NCI-H2227 (cell line): ENCODE measurements at regions not wholly inside any gene's neighbourhood (a gene's known extent, or its start where the extent isn't known, plus 50 kb on each side); places are given as distances from the start of the nearest gene placed in this dataset.
"Not testable (repeated sequence)": the region's sequence is repeated elsewhere in the genome, so short reads cannot be mapped to it uniquely, and the experiment has no call there.

Source experiments
- DNase-seq: peaks from one replicate; lab custom pipeline; 2025; ENCODE audit not compliant: unreplicated experiment; lab: John Stamatoyannopoulos, UW

DNA sequence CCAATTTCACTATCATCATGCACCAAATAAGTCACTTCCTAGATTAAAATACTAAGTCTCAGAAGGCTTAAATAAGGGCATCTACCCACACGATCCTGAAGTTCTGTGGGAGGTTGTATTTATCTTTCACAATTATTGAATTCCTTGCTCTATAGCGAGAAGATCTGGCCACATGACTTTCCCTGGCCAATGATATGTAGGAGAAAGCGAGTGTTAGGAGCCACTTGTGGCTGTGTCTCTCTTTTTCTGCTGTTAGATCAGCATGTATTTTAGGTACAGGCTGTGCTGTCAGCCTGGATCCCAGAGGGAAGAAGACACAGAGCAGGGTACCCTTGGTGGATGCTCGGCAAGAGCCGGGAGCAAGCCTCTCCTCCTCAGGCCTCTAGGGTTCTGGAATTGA lies 131.3 kb upstream of the DPP6 start:
- DNase-seq = no peak

DNA sequence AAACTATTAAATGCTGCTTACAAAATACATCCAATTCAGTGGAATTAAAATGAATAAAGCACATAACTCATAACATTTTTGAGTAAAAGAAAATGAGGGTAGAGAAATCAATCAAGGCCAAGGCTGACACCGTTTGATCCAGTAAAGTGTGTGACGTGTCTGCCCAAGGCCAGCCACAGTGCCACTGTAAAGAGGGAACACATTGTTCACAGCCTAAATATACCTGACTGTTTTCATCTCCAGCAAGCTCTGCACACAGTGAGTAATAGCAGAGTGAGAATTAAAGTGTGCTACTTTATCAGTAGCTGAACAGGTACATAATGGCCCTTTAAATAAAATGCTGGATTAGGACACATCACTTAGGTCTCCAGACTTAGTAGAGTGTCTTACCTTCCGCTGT lies 130.8 kb upstream of the DPP6 start:
- DNase-seq = no peak

DNA sequence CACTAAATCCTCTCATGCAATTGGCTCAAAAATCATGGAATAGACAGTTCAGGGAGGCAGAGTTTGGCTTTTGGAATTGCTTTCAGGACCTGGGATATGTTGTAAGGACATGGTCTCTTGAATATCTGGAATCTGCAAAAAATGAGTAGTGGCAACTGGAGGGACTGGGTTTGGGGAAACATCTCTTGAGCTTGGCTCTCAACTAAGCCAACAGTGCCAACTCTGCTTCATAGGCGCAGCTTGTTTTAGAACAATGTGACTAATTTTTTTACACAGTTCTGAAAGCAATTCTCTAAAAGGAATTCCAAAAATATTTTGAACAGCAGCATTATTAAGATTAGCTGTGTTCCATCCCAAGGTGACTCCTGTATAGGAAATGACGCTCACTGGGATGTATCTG lies 121.5 kb upstream of the DPP6 start:
- no peak for DNase-seq

- DNase-seq = no peak
Observed at GRCh38 chr7:153934048-153934447, 118.2 kb upstream of the DPP6 start.

- no peak for DNase-seq
Observed at GRCh38 chr7:153934629-153935028, 117.6 kb upstream of the DPP6 start.

DNA sequence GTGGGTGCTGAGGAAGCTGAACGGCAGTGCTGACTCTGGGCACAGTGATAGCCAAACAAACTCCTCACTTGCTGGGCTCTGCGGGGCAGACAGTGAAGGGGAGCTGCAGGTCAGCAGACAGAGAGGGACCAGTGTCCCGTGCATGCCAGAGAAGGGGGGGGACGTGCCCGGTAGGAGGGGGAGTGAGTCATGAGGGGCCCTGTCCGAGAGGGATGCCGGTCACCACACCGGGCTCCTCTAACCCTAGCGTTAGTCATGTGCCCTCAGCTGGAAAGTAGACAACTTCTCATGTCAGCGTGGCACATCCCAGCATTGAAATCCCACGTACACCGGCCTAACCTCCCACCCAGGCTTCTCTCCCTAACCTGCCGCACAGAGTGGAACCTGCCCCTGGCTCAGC lies 117.1 kb upstream of the DPP6 start:
- no peak for DNase-seq

GRCh38 chr7:153938451-153938850 lies 113.7 kb upstream of the DPP6 start:
- DNase-seq = no peak

DNA sequence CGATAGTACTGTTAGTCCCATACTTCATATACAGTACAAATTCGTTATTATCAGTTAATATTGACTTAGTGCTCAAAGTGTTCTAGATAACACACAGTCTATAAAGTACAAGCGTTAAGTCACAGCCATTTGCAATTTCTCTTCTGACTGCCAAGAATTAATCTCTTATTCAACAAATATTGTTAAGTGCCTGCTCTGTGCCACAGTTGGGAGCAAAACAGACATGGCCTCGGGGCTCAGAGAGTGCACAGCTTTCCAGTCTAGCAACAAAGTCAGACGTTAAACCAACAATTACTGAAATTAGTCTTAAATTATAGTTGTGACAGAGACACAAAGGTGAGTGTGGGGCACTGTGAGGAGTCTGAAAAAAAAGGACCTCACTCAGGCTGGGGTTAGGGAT lies 113.0 kb upstream of the DPP6 start:
- no peak for DNase-seq

- no peak for DNase-seq
Observed at GRCh38 chr7:153939654-153940053, 112.5 kb upstream of the DPP6 start.

- no peak for DNase-seq
Observed at GRCh38 chr7:153941061-153941460, 111.1 kb upstream of the DPP6 start.

DNA sequence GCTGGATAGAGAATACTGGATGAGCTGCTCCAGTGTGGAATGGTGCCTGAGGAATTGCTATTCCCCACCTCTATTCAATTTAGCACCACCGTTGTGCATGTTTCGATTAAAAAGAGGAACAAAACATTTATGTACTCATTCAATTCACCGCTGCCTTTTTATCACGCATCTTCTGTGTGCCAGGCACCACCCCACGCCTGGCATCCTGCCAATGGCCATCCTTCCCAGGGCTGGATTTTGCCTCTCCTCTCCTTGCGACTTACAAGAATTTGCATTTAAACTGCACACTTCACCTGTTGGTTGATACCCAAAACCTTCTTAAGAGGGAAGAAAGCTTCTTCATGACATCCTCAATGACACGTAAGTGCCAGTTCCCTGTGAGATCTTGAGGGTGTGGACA lies 110.2 kb upstream of the DPP6 start:
- DNase-seq = no peak

DNA sequence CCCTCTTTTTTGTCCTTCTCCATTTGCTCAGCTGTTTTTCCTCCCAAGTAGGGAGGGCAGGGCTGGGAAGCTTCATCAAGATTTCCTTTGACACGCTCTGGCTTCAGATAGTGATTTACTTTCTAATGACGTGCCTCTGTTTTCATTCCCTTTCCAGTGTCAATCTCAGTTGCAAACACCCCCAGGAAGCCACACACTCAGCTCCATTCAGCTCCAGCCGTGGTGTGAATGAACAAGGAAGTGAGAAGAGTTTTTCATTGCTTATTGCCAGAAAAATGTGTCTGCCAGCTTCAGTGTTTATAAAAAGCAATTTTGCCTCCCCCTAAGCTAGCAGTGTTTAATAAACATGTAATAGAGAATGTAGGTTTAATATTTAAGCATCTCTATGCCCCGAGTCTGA lies 108.7 kb upstream of the DPP6 start:
- DNase-seq = no peak

DNA sequence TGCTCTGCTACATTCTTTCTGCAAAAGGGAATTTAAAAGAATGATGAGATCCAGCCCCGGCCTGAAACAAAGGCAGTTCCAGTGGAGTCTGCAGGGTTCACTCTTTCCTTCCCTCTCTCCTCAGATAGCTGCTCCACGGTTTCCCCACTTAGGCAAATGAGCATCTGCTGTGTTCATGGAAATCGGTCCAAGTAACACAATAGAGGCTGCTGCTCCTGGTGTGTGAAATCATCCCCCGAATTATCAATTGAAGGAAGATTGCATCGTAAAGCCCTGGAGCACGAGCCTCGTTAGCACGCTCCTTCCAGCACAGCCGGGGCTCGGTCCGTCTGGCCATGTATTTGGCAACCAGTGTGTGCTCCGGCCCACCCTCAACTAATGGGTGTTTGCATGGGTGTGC lies 108.3 kb upstream of the DPP6 start:
- DNase-seq = no peak

GRCh38 chr7:153948060-153948459 lies 104.1 kb upstream of the DPP6 start:
- no peak for DNase-seq

GRCh38 chr7:153951316-153951715 lies 100.9 kb upstream of the DPP6 start:
- no peak for DNase-seq

- DNase-seq = no peak
Observed at GRCh38 chr7:153954477-153954876, 97.7 kb upstream of the DPP6 start.

- not testable (repeated sequence) for DNase-seq
Observed at GRCh38 chr7:153957677-153958076, 94.5 kb upstream of the DPP6 start.

- DNase-seq = not testable (repeated sequence)
Observed at GRCh38 chr7:153958381-153958780, 93.8 kb upstream of the DPP6 start.

- DNase-seq = not testable (repeated sequence)
Observed at GRCh38 chr7:153958789-153959188, 93.4 kb upstream of the DPP6 start.

DNA sequence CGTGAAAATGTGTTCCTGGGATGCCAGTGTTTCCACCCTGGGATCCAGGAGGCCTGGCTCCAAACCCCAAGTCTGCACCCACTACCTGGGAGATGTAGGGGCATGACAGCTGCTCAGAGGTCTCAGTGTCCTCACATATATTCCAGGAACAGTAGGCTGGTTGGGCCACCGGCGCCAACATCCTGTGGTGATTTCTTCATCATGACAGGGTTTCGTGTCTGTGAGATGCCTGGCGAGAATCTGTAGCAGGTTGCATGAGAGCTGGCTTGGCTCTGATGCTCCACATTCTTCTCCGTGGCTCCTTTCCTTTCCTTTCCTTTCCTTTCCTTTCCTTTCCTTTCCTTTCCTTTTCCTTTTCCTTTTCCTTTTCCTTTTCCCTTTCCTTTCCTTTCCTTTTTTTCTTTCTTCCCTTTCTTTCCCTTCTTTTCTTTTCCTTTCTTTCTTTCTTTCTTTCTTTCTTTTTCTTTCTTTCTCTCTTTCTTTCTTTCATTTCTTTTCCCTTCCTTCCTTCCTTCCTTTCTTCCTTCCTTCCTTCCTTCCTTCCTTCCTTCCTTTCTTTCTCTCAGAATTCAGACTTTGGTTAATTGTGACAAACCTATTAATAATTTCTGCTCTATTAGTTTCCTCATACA lies 87.6 kb upstream of the DPP6 start:
- not testable (repeated sequence) for DNase-seq

GRCh38 chr7:153969016-153969415 lies 83.2 kb upstream of the DPP6 start:
- DNase-seq = not testable (repeated sequence)

- not testable (repeated sequence) for DNase-seq
Observed at GRCh38 chr7:153974603-153975002, 77.6 kb upstream of the DPP6 start.

DNA sequence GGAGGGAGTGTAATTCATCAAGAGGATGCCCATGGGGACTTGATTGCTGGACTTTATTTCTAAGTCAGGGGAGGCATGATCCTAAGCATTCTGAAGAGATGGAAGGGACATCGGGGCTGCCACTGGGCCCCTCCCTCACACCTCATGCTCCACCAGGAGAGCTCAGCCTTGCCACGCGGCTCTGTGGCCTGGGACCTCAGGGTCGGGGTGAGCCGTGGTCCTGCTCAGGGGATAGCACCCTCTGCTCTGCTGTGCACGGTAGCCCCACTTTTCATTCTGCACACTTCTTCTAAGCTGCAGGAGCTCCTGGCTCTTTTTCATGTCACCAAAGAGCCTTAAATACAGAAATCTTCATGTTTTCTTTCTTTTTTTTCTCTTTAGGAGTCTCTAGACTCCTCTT lies 75.5 kb upstream of the DPP6 start:
- not testable (repeated sequence) for DNase-seq
